K562 (cell line): ENCODE measurements at regions not wholly inside any gene's neighbourhood (a gene's known extent, or its start where the extent isn't known, plus 50 kb on each side); places are given as distances from the start of the nearest gene placed in this dataset.

Source experiments
- CHD4 ChIP-seq: fragments of 200-600 bp; sonication (generic); IDR thresholded peaks from 3 replicates; pipeline ENCODE4 v1.6.1; 2012; ENCODE audit warnings: low read depth, mild to moderate bottlenecking, mixed read lengths, low read length, inconsistent platforms; ENCODE audit not compliant: insufficient read depth, insufficient replicate concordance, poor library complexity, severe bottlenecking
- E4F1 ChIP-seq: fragments of 250-450 bp; sonication (Bioruptor Pico); IDR thresholded peaks from 2 replicates; pipeline ENCODE4 v1.5.0; 2021; ENCODE audit warnings: mild to moderate bottlenecking, borderline replicate concordance
- SFPQ ChIP-seq: fragments of 200-400 bp; formaldehyde crosslinking; IDR thresholded peaks from 2 replicates; pipeline ENCODE4 v1.6.1; 2017; ENCODE audit warnings: mild to moderate bottlenecking, low read depth, low read length, moderate library complexity
- SIN3B ChIP-seq: fragments of 450-650 bp; IDR thresholded peaks from 2 replicates; pipeline ENCODE4 v1.6.1; 2017; ENCODE audit warnings: low read depth, mild to moderate bottlenecking, moderate library complexity
- TRIM28 ChIP-seq: fragments of 450-650 bp; IDR thresholded peaks from 2 replicates; pipeline ENCODE4 v1.6.1; 2017
- TF ChIP-seq, protein P1 (sequence below): sonication (generic); formaldehyde crosslinking; IDR thresholded peaks from 2 replicates; pipeline ENCODE4 v1.4.0; 2020; ENCODE audit warnings: mild to moderate bottlenecking, missing genetic modification reagents

DNA sequence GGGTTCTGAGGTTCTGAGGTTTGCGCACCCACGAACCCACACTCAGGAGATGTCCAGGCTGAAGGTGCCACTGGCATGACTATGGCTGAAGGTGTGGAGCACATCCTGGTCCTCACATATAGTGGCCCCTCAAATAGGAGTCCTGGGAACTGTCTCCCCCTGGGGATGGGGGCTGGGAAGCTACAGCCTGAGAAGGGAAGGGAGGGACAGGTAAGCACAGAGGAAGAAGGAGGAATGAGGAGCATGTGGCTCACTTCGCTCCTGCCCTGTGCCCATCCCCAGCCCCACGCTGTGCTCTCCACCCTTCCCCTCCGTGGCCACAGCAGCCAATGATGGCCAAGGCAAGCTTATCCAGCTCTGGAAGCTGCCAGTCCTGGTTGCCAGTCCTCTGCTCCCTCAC lies 123.9 kb upstream of the LHX1 start (continued):
- no peak for TF ChIP-seq TRIM28
- no peak for TF ChIP-seq SIN3B
- no peak for TF ChIP-seq SFPQ
- TF ChIP-seq, protein P1, sequence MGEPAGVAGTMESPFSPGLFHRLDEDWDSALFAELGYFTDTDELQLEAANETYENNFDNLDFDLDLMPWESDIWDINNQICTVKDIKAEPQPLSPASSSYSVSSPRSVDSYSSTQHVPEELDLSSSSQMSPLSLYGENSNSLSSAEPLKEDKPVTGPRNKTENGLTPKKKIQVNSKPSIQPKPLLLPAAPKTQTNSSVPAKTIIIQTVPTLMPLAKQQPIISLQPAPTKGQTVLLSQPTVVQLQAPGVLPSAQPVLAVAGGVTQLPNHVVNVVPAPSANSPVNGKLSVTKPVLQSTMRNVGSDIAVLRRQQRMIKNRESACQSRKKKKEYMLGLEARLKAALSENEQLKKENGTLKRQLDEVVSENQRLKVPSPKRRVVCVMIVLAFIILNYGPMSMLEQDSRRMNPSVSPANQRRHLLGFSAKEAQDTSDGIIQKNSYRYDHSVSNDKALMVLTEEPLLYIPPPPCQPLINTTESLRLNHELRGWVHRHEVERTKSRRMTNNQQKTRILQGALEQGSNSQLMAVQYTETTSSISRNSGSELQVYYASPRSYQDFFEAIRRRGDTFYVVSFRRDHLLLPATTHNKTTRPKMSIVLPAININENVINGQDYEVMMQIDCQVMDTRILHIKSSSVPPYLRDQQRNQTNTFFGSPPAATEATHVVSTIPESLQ, result no peak
- no peak for TF ChIP-seq CHD4
- TF ChIP-seq E4F1, result no peak
